ENCODE measurements at regions not wholly inside any gene's neighbourhood (a gene's known extent, or its start where the extent isn't known, plus 50 kb on each side); places are given as distances from the start of the nearest gene placed in this dataset.
A peak's percentile ranks its signal among the peaks of the same experiment; 100 is the strongest.

DNA sequence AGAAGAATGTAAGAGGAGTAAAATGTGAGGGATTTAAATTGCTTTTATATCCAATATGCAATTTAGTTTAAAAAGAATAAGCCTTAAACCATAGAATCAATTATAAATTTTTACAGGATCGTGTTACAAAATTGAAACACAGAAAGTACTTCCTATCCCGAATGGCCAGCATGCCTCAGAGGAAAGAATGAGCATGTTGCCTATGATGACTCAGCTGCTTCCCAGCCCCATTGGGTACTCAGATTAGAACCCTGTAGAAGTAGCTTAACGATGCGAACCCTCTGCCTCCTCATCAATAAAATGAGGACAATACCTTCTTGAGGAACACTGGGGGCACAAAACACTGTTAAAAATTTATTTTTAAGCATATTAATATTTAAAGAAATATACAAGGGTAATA, 113.4 kb upstream of the CDK1 start:
- no peak for DNase-seq (ENCODE audit: low read depth)

DNA sequence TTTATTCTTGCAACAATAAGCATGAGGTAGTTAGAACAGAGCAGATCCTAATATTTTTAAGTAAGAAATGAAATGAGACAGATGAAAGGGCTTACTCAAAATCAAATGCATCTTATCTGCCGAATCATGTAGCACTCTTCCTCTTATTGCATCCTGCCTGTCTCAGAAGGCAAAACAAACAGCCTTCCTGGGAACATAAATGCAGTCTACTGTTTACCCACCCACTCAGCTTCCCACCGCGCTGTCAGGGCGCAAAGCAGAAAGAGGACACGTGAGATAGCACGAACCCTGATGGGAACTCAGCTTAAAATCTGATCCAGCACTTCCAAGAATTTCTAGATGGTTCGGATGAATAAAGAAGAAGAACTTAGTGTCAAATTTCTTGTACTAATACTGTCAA, 114.4 kb upstream of the CDK1 start:
- no peak for DNase-seq (ENCODE audit: low read depth)

DNA sequence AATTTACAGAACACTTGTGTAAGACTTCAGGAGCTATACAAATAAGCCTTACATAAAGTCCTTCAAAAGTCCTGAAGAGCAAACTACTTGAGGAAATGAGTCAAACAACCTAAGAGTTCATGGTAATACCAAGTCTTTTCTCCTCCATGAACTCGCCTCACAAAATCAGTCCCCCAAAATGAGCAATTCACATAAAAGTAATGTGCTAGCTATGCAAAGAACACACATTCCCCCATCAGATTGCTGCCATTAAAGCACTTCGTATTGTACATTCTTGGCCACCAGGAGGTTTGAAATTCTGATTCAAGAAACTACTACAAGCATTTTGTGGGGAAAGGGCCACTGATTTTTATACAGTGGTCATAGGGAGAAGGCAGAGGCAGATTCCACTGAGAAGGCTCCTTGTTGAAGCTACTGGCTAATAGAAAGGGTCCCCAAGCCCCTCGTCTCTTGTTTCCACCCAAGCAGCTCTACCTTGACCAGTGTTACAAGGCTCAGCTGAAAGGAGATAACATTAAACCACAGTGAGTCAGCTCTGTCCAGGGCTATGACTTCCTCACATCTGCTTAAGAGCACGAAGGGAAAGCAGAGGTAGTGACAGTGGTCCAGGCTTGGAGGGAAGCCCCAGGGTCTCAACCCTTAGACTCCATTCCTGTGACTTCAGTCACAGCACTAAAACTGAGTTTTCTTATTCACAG, 115.2 kb upstream of the CDK1 start:
- no peak for DNase-seq (ENCODE audit: low read depth)

DNA sequence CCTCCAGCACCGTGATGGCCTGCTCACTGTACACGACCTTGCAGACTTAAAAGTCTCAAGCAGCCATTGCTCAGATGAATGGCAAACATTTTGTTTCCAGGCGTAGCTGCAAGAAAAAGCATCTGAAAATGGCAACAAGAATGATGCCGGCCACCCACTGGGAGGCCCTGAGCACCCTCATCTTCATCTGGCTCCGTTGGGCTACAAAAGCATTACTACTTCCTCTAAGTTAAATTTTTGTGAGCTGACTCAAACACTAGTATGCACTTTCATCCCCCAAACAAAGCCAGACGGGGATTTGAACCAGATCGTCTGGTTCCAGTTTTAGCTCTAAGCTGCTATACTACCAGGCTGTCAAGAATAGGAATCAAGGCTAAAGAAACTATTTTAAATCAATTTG, 116.6 kb upstream of the CDK1 start:
- DNase-seq (ENCODE audit: low read depth), result peak; percentile 6

DNA sequence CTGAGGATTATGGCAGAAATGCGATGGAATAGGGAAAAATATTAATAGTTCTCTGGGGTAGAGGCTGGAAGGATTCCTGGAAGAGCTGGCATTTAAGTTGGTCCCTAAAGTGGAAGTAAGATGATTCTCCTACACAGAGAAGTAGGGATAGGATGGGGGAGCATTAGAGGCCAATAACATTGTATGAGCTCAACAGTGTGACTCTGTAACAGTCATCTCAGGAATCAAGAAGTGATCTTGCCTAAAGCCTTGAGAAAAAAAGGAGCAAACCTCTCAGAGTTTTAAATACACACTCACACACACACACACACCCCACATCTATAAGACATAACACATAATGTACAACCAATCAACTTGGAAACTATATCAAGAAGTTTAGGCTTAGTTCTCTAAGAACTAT, 117.7 kb upstream of the CDK1 start:
- DNase-seq (ENCODE audit: low read depth), result no peak

DNA sequence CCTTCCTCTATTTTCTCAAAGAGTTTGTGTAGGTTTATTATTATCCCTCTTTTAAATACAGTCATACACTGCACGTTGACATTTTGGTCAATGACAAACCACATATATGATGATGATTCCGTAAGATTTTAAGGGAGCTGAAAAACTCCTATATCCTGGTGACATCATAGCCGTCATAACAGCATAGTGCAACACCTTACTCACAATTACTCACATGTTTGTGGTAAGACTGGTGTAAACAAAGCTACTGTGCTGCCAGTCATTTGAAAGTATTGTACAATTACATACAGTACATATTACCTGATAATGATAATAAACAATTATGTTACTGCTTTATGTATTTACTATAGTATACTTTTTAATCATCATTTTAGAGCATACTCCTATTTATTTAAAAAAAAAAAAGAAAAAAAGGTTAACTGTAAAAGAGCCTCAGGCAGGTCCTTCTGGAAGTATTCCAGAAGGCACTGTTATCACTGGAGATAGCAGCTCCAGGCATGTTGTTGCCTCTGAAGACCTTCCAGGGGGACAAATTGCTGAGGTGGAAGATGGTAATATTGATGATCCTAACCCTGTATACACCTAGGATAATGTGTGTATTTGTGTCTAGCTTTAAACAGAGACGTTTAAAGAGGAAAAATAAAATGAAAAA, 123.3 kb upstream of the CDK1 start:
- DNase-seq (ENCODE audit: low read depth), result no peak

DNA sequence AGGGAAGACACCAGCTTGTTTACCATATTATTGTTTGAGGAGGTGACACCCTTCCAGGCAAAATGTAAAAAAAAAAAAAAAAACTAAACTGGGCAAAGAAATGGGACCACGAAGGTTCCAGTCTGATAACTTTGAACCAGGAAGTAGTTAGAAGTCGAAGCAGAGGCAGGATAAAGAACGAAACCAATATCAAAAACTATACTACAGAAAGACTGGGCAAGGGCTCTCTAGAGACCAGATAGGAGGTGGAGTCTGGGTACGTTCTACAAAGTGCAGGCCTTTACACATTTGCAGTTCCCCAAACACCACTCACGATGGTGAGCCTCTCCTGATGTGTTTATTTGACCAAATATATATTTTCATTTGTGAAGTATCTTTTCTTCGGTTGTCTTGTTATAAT, 125.7 kb upstream of the CDK1 start:
- no peak for DNase-seq (ENCODE audit: low read depth)

DNA sequence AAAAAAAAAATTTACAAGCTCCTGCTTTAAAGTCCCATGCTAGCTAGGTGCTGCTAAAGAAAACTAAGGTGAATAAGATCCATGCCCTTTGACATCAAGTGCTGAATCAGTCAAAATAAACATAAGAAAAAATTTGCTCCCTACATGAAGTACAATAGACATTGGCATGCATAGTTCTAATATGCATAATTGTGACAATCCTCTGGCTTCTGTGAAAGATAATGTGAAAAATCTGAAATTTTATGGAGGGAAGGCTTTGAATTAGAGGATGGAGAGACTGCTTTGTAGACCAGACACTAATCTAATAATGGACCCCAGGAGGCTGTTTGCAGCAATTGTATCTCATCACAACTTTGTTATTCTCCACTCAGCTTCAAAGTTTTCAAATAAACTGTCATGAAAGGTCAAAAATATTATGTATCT, 127.9 kb upstream of the CDK1 start:
- DNase-seq (ENCODE audit: low read depth), result no peak

DNA sequence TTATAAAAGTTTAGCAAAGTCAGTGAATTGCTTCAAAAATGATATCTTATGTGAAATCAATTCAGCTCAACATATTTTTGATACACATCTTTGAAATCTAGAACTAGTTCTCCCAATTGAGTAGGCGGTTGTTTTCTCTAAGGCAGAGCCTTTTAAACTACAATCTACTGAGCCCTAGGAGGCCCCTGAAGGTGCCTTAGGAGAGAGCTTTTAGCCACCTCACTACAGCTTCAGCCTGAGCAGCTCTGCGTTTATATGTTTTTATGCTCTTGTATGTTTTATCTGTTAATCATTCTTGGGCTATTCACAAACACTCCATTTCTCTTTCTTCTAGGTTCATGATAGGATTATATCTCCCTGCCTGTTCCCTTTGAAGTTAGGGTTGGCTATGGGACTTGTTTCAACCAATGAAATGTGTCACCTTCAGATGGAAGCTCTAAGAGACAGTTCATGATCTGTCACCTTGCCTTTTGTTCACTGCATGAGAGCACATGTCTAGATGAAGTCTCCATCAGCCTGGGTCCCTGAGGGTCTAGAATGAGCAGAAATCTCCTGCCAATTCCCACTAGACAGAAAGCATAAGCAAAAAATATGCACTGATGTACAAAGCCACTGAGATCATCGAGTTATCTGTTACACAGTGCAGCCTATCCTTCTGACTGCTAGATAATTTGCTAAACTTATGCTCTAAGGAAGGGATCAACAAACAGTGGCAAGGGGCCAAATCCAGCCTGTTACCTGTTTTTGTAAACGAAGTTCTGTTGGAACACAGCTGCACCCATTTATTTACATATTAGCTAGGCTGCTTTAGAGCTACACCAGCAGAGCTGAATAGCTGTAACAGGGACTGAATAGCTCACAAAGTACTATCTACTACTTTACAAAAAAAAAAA, 128.5 kb upstream of the CDK1 start:
- DNase-seq (ENCODE audit: low read depth), result no peak

DNA sequence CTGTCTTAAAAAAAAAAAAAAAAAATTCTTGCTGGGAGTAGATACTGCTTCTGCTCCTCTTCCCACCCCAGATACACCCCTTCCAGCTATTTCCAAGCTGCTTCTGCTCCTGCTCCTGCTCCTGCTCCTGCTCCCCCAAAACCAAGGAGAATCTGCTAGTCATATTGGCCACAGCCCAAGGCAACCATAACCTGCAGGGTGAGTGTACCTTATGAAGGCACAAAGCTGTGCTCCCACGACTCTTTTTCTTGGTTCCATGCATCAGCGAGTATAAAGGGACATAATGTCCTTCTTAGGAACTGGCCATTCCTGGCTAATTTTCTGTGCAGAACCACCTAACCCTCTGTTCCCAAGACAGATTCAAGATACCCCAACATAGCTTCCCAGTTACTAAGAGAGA, 129.5 kb upstream of the CDK1 start:
- no peak for DNase-seq (ENCODE audit: low read depth)

DNA sequence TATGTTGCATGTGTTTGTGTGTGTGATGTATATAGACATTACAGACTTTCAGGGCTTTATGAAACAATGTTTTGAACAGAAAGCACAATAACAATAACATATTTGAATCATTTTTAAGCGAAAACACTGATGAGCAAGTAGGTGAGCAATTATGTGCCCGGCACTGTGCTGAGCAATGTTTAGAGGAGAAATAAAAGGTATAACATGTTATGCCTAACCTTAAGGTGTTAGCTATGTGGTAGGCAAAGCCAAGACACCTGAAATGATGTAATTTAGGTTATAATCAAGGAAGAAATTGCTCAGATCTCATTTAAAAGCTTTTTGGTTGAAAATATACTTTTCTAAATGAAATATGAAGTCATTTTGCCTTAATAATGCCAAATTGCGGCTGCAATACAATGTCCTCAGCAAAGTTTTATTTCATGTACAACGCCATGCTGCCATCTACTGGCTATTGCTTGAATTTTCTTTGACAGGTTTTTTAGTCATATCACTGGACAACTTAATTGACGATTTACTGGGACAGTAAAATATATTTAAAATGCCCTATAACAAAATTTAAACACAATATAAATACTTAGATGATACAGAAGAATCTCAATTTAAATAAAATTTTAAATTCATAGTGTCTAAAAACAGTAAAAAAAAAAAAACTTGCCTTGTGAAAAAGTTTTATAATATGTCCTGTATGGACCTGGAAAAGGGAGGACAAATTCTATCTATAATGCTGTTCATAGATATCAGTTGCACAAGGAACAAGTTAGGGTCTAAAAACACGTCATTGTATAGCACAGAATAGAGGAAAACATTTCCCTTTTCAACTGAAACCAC, 131.1 kb upstream of the CDK1 start:
- peak; percentile 60 for DNase-seq (ENCODE audit: low read depth)

DNA sequence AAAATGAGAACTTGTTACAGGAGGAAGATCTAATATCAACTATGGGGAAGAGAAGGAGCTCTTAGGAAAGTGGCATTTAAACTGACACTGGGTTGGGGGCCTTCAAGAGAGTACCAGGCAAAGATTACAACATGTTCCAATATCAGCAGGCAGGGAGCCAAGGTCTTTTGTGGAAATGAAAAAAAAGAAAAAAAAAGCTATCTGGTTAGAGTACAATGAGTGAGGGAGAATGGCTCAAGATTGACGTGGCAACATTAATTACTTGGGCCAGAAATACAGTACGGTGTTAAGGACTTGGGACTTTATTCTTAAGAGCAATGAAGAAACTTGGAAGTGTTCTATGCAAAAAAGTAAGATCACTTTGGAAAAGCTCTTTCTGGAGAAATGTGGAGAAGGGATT, 132.3 kb upstream of the CDK1 start:
- no peak for DNase-seq (ENCODE audit: low read depth)

DNA sequence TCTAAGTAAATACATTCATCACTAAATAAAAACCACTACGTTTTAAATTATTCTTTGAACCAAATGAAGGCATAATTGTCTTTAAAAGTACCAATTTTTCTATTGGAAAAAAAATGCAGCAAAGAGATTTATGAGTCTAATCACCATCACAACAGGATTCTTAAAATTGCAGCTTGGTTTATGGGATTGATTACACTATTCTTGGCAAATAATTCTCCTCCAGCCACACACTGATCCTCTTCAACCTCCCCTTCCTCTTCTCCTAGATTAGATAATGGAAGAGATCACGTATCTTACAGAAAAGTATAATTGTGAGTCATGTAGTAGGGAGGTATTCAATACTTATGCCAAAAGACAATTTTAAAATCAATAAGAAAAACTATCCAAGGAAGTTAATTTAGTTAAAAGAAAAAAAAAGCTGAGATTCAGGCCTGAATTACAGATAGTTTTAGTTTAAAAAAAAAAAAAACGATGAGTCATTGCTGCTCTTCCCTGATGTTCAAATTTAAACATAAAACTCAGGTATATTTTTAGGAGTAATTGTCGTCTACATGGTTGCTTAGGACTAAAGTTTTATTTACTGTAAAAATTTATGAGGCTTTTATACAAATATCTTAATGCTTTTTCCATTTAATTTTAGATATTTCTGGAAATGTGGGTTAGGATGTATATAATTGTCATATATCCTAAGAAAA, 133.7 kb upstream of the CDK1 start:
- no peak for DNase-seq (ENCODE audit: low read depth)

DNA sequence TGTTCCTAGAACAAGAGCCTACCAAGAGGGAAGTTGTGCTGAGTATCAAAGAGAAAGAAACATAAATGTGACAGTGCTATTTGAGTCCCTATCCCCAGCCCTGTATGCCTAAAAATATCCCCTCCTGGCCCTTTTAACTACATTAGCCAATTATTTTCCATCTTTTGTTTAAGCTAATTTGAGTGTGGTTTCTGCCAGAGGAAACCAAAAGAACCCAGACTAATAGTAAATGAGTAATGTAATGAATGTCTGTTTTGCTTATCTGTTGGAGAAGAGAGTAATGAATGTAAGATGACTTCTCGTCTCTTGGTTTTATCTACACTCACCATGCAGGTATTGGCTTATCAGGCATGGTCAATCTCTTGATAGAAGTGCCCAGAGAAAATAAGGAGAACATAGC, 134.4 kb upstream of the CDK1 start:
- no peak for DNase-seq (ENCODE audit: low read depth)

DNA sequence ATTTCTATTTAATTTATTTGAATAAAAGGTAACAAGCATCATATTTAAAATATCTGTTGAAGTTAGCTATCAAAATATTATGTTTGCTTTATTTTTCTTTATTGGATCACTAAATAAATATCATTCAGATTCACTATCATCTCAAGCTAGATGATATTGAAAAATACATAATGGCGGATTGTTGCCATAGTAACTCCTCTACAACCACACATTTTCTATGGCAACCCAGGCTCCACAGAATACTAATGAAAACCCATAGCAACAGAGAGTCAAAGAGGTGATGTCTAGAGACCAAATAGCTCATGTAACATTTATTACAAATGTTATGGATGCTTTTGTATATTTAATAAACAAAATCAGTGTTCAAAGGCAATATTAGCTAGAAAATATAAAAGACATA, 148.9 kb upstream of the CDK1 start:
- DNase-seq (ENCODE audit: low read depth), result no peak

DNA sequence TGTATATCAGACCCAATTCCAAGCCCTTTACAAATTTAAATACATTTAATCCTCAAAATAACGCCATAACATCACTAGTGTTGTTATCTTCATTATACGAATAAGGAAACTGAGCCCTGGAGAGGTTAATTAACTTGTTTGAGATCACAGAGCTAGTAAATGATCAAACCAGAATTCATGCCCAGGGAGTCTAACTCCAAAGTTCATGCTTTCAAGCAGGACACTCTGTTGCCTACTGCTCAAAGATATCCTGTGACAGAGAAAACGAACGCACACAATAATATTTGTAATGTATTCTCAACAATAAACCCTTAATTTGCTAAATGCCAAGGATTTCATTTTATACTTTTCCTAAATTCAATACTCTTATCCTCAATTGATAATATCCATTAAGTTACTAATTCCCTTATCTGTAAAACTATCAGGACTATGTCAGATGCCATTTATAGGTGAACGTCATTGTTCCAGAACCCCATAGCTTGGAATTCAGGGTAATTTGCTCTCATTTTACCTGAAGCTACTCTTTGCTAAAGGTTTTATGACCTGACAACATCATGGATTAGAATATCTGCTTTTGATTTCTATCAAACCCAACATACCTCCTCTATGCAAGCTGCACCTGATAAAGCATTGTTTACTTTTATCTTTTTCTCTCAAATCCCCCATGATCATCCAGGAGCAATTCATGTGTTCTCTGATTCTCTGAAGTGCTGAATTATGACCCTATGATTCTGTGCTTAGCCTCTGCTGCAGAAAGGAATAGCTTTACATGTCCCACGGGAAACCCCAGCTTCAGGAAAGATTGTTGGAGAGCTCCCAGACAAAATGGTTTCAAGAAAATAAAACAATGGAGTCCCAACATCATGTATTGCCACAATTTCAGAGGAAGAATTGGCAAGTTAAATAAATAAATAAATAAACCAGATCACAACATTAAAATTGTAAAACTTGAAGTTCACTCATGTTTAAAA, 150.2 kb upstream of the CDK1 start:
- DNase-seq (ENCODE audit: low read depth), result no peak

DNA sequence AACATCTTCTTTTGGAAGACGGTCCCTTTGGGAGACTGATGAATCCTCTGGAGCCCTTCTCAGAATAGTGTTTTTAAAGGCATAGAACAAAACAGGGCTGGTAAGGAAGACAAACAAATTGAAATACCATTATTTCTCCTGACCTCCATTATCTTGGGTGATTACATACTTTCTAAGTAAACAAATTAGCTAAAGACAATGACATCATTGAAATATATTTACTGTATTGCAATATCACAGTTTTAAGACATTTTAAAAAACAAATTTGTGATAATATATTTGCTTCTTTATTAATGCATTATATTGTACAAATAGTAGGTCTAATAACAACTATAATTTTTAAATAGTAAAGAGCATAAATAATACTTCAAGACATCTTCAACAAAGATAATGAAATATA, 152.2 kb upstream of the CDK1 start:
- DNase-seq (ENCODE audit: low read depth), result no peak

DNA sequence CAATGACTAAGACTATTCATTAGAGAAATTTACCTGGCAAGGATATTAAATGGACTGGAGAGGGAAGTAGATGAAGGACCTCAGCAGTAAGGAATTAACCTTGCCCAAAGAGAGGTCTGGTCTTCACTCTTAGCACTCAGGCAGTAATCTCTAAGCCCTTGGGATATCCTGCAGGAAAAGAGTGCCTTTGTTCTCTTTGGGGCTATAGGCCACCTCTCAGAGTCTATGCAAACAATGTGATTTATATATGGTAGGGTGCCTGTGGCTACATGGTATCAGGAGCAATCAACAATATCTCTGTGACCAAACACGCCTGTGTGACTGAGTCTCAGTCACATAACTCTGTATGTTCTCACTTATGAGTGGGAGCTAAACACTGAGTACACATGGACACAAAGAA, 154.7 kb upstream of the CDK1 start:
- DNase-seq (ENCODE audit: low read depth), result no peak

DNA sequence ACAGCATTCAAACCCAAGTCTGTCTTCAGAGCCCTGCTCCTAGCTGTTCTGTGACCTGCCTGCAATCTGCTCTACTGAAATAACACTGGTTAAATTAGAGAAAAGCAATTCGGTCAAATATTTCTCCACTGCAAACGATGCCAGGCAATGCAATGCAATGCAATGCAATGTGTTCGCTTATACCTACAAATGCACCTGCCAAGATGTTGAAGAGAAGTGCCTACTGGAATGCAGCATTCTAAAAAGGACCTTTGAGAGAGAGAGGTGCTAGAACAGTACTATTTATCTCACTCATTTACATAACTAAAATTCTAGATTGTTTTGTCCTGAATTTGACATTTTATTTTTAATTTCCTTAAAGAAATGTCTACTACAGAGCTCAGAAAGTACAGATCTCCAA, 157.3 kb upstream of the CDK1 start:
- no peak for DNase-seq (ENCODE audit: low read depth)

DNA sequence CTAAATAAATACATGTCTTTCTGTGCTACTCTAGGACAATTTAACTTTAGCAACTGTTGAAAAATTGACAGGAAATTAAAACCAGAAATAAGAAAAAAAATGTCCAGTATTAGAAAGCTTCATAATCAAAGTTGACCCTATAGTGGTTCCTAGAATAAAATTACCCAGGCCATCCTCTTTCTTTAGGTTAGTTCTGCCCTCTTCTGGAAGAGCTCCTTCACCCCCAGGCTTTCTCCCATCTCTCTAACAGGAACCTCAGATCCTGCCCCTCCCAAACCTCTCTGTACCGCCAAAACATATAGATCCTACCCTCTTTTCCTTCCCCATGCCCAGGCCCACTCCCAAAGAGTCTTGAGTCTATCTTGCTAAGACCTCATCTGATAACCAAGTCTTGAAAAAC, 159.4 kb upstream of the CDK1 start:
- no peak for DNase-seq (ENCODE audit: low read depth)

All from fibroblast of the conjunctiva (primary cell).